Stomach (tissue), 8 donors: ENCODE measurements at regions not wholly inside any gene's neighbourhood (a gene's known extent, or its start where the extent isn't known, plus 50 kb on each side); places are given as distances from the start of the nearest gene placed in this dataset.
"Not testable (repeated sequence)": the region's sequence is repeated elsewhere in the genome, so short reads cannot be mapped to it uniquely, and the experiment has no call there.

Experiments used
- DNase-seq, 2 donors: peaks; one replicate each; pipeline versions ENCODE4 v3.0.0 to v3.0.0-alpha.2; 2013 to 2019
- H3K27ac ChIP-seq, 5 donors: fragments of 200-600 bp in 4 of 5; sonication (generic) in 4 of 5; one replicate each; pipeline ENCODE4 v1.5.1; 2013 to 2019; ENCODE audit warnings: mild to moderate bottlenecking in 1 of 5, moderate library complexity in 1 of 5
- H3K27me3 ChIP-seq, 3 donors: fragments of 200-600 bp; sonication (generic); one replicate each; pipeline ENCODE4 v1.5.1; 2017 to 2019; ENCODE audit warnings: mixed run types in 1 of 3
- H3K36me3 ChIP-seq, 4 donors: fragments of 200-600 bp; sonication (generic); 1 replicate in 3 of 4; 2 replicates in 1 of 4; pipeline ENCODE4 v1.5.1; 2016 to 2019
- H3K4me1 ChIP-seq, 4 donors: fragments of 200-600 bp; sonication (generic); one replicate each; pipeline ENCODE4 v1.5.1; 2016 to 2019
- H3K4me3 ChIP-seq, 4 donors: fragments of 200-600 bp; sonication (generic) in 3 of 4; one replicate each; pipeline ENCODE4 v1.5.1; 2016 to 2019; ENCODE audit warnings: mild to moderate bottlenecking in 1 of 4
- H3K9me3 ChIP-seq, 4 donors: fragments of 200-600 bp; sonication (generic); one replicate each; pipeline ENCODE4 v1.5.1; 2016 to 2019
- EP300 ChIP-seq: sonication (generic); formaldehyde crosslinking; IDR thresholded peaks from one replicate; pipeline ENCODE4 v1.6.1; 2017; ENCODE audit warnings: antibody characterized with exemption
- POLR2A ChIP-seq, 4 donors: fragments of 450-650 bp; IDR thresholded peaks; one replicate each; pipeline ENCODE4 v1.6.1; 2016; ENCODE audit warnings: antibody characterized with exemption in 4 of 4, control low read depth in 2 of 4, mild to moderate bottlenecking in 1 of 4, moderate library complexity in 1 of 4
- POLR2AphosphoS5 ChIP-seq, 3 donors: sonication (generic); formaldehyde crosslinking; IDR thresholded peaks; one replicate each; pipeline ENCODE4 v1.6.1; 2016; ENCODE audit warnings: antibody characterized with exemption in 3 of 3
- WGBS, 5 donors: extraction: QIAGEN DNeasy Blood & Tissue Kit in 3 of 5; methylation state at CpG; one replicate each; pipeline versions ENCODE4 v1.1.5 to v1.1.7; 2013 to 2018; 5-methylcytosine and 5-hydroxymethylcytosine counted together
- intact Hi-C: fragments of 100-400 bp; cut with DNase I; formaldehyde crosslinking; loops from one replicate; pipeline ENCODE4 v1.15.1; 2023; ENCODE audit warnings: low total_unique reads
- TF ChIP-seq, protein P1 (sequence below), 7 experiments: fragments of 450-650 bp in 4 of 7; fragments of 200-600 bp in 3 of 7; sonication (generic) in 3 of 7; IDR thresholded peaks; one replicate each; pipeline ENCODE4 v1.5.1; 2016 to 2019; ENCODE audit warnings: antibody characterized with exemption in 7 of 7, control low read depth in 2 of 7, mild to moderate bottlenecking in 1 of 7
- donor health status: healthy with polysubstance abuse.
- donor health status: Bipolar disorder and iron deficiency.
- donor health status: healthy.

DNA sequence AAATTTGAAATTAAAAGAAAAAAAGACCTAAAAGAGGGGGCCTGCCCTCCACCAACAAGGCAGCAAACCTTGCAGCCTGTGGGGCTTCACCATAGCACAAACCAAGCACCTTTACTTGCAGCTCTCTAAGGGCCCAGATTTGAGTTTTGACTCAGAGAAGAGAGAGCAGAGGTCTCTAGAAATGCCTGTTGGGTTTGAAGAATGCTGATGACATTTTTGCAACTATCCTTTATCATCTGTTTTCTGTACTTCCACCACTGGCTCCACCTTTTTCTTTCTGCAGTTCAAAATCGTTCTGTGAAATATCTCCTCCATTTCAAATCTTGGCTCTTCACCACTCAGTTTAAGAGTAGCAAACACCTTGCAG, 83.8 kb upstream of the HMGA2 start:
- DNase-seq: no peak
- intact Hi-C loops: no loop called here
- Histone ChIP-seq H3K4me3 (peak overlapping the region in 2 of 4 donors; percentile 77 to 91), H3K36me3 (no peaks in the 10 kb centered on the region), H3K4me1 (peaks cover 16 to 22% (median 21%) of the 10 kb centered on the region in 4 donors), H3K27me3 (peaks cover 4 to 49% (median 24%) of the 10 kb centered on the region in 3 donors), H3K9me3 (no peaks in the 10 kb centered on the region), H3K27ac (no peak overlapping the region)
- WGBS, 5 donors: 0 to 17% (median 9%) methylated on average over 1 of the region's 1 CpG
- TF ChIP-seq POLR2AphosphoS5 (IDR thresholded peaks at IDR 0.05) (no peak), EP300 (no peak), POLR2A (IDR thresholded peaks at IDR 0.05) (no peak)
- TF ChIP-seq, protein P1, sequence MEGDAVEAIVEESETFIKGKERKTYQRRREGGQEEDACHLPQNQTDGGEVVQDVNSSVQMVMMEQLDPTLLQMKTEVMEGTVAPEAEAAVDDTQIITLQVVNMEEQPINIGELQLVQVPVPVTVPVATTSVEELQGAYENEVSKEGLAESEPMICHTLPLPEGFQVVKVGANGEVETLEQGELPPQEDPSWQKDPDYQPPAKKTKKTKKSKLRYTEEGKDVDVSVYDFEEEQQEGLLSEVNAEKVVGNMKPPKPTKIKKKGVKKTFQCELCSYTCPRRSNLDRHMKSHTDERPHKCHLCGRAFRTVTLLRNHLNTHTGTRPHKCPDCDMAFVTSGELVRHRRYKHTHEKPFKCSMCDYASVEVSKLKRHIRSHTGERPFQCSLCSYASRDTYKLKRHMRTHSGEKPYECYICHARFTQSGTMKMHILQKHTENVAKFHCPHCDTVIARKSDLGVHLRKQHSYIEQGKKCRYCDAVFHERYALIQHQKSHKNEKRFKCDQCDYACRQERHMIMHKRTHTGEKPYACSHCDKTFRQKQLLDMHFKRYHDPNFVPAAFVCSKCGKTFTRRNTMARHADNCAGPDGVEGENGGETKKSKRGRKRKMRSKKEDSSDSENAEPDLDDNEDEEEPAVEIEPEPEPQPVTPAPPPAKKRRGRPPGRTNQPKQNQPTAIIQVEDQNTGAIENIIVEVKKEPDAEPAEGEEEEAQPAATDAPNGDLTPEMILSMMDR (IDR thresholded peaks at IDR 0.05): no peak

DNA sequence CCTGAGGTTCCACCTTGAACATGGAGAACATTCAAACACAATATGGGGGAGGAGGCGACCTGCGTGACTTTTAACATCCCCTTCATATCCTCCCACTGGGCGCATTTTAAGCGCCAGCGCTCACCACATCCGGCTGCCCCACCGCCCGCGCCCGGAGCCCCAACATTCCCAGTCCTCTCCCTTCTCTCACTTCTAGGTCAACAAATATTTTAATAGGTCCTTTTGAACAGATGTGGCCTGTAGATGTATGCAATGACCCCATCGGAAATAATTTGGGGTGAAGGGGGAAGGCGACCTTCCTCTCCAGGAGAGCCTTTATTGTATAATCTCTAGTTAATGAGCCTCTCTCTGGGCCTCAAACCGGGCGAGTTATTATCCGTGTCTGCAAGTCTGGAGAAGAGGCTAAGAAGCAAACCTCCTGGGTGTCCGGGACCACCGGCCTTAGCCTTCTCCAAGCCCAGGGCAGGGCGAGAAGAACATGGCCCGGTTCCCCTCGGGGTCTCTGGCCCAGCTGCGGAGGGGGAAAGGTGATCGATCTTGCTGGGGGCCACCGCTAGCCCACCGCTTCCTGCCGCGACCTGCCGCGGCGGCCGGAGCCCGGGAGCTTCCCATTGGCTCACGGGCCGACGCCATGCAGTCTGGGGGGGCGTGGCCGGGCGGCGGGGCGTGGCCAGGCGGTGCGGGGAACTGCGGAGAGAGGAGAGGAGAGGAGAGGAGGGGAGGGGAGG, 83.2 kb upstream of the HMGA2 start:
- no peak overlapping the region for H3K27ac ChIP-seq
- no peaks in the 10 kb centered on the region for H3K9me3 ChIP-seq
- H3K27me3 ChIP-seq: peaks cover 4 to 52% (median 24%) of the 10 kb centered on the region in 3 donors
- intact Hi-C loops: no loop called here
- peak overlapping the region; percentile 53 to 91 (median 69) for H3K4me3 ChIP-seq
- peaks cover 16 to 22% (median 21%) of the 10 kb centered on the region in 4 donors for H3K4me1 ChIP-seq
- DNase-seq: peak; percentile 83 to 96
- WGBS, 5 donors: 3 to 26% (median 11%) methylated on average over 15 to 39 of the region's 42 CpGs
- no peaks in the 10 kb centered on the region for H3K36me3 ChIP-seq
- TF ChIP-seq POLR2A (IDR thresholded peaks at IDR 0.05): no peak
- no peak for TF ChIP-seq EP300
- TF ChIP-seq, protein P1 (IDR thresholded peaks at IDR 0.05): no peak
- TF ChIP-seq POLR2AphosphoS5 (IDR thresholded peaks at IDR 0.05): no peak

DNA sequence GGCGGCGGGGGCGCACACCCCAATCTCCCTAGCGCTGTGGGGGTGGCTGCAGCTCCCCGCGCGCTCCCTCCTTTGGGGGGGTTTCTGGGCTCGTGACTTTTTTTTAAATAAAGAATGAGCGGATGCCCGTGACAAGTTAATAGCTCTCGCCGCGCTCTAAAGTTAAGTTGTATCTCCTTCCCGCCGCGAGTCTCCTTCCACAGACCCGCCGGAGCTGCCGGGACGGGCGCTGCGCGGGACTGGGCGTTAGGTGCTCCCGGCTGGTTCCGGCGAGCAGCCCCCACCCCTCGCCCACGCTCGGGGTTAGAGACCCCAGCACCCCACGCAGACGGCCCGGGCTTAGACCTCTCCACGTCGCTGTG, 82.6 kb upstream of the HMGA2 start:
- intact Hi-C loops: no loop called here
- Histone ChIP-seq H3K9me3 (no peaks in the 10 kb centered on the region), H3K36me3 (no peaks in the 10 kb centered on the region), H3K27ac (no peak overlapping the region), H3K4me3 (peak overlapping the region; percentile 53 to 91 (median 69)), H3K4me1 (peaks cover 16 to 22% (median 21%) of the 10 kb centered on the region in 4 donors), H3K27me3 (peaks cover 4 to 53% (median 24%) of the 10 kb centered on the region in 3 donors)
- TF ChIP-seq POLR2A (IDR thresholded peaks at IDR 0.05) (no peak), POLR2AphosphoS5 (IDR thresholded peaks at IDR 0.05) (no peak), EP300 (no peak)
- peak in 1 of 2 donors; percentile 67 for DNase-seq
- 0 to 2% (median 1%) methylated on average over 4 to 35 of the region's 35 CpGs for whole genome bisulfite sequencing, 5 donors

DNA sequence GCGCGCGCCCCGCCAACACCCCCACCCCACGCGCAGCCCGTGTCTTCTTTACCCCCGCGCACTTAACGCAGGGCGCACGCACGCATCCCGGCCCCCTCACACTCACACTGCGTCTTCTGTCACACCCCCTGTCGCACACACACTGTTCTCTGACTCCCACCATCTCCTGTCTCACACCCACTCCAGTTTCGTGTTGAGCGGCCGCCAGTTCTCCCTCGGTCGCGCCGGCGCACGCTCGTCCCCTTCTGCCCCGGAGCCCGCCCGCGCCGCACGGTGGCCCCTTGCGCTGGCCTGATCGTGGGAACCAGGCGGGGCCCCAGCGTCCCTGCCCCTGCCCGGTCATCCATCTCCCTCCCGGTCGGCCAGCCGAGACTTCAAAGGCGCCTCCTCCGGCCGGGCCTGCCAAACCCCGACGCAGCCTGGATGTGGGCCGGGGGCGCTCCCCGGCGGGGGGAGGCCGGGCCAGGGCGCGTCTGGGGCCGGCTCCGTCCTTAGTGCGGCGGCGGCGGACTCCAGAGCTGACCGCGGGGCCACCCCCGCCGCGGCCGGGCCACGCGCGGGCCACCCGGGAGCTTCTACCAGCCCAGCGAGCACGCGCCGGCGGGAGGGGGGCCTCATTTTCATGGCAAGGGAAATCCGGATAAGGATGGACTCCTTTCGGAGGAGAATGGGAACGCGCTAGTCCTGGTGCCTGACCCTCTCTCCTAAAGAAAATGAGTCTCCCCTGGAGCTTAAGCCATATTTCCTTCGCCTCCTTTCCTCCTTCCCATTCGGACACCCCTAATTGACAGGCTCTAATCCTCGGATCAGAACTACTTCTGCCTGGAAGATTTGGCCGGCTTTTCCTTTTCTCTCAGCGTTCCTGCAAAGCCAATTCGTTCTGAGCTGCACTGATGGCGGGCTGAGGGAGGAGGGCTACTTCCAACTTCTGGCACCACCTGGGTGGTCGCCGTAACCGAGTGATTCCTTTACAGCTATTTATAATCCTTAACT, 82.0 kb upstream of the HMGA2 start:
- Histone ChIP-seq H3K27me3 (peaks cover 4 to 54% (median 24%) of the 10 kb centered on the region in 3 donors), H3K4me1 (peaks cover 16 to 22% (median 21%) of the 10 kb centered on the region in 4 donors), H3K27ac (no peak overlapping the region), H3K4me3 (peak overlapping the region; percentile 53 to 91 (median 69)), H3K36me3 (no peaks in the 10 kb centered on the region), H3K9me3 (no peaks in the 10 kb centered on the region)
- TF ChIP-seq POLR2AphosphoS5 (IDR thresholded peaks at IDR 0.05): no peak
- TF ChIP-seq POLR2A (IDR thresholded peaks at IDR 0.05): no peak
- TF ChIP-seq, protein P1 (IDR thresholded peaks at IDR 0.05): no peak
- TF ChIP-seq EP300: no peak
- intact Hi-C loops: no loop called here
- peak in 1 of 2 donors; percentile 82 for DNase-seq
- 9 to 20% (median 11%) methylated on average over 75 to 87 of the region's 87 CpGs for WGBS, 5 donors

DNA sequence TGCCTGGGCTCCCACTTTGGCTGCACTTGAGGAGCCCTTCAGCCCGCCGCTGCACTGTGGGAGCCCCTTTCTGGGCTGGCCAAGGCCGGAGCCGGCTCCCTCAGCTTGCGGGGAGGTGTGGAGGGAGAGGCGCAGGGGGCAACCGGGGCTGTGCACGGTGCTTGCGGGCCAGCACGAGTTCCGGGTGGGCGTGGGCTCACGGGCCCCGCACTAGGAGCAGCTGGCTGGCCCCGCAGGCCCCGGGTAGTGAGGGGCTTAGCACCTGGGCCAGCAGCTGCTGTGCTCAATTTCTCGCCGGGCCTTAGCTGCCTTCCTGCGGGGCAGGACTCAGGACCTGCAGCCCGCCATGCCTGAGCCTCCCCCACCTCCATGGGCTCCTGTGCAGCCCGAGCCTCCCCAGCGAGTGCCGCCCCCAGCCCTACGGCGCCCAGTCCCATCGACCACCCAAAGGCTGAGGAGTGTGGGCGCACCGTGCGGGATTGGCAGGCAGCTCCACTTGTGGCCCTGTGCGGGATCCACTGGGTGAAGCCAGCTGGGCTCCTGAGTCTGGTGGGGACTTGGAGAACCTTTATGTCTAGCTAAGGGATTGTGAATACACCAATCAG, 79.9 kb upstream of the HMGA2 start:
- H3K27me3 ChIP-seq: peaks cover 4 to 62% (median 24%) of the 10 kb centered on the region in 3 donors
- intact Hi-C loops, H3K27ac ChIP-seq, H3K36me3 ChIP-seq, H3K4me3 ChIP-seq, H3K9me3 ChIP-seq, DNase-seq: not testable (repeated sequence)
- 91 to 98% (median 97%) methylated on average over 16 to 30 of the region's 30 CpGs for WGBS, 5 donors
- H3K4me1 ChIP-seq: peaks cover 16 to 22% (median 21%) of the 10 kb centered on the region in 4 donors
